Fibroblast of mammary gland (primary cell): ENCODE measurements at regions not wholly inside any gene's neighbourhood (a gene's known extent, or its start where the extent isn't known, plus 50 kb on each side); places are given as distances from the start of the nearest gene placed in this dataset.

ENCODE experiments used
- DNase-seq: peaks from one replicate; pipeline ENCODE4 v3.0.0-alpha.2; 2010; ENCODE audit warnings: low read depth
- H3K4me3 ChIP-seq: 2 replicates; pipeline ENCODE4 v1.5.1; 2011; ENCODE audit warnings: low read depth, mild to moderate bottlenecking, low read length, moderate library complexity; ENCODE audit not compliant: control insufficient read depth
- TF ChIP-seq, protein P1 (sequence below): conservative IDR thresholded peaks from 2 replicates; pipeline ENCODE4 v1.5.1; 2011; ENCODE audit warnings: low read depth, low read length, inconsistent platforms; ENCODE audit not compliant: control insufficient read depth, insufficient read depth

DNA sequence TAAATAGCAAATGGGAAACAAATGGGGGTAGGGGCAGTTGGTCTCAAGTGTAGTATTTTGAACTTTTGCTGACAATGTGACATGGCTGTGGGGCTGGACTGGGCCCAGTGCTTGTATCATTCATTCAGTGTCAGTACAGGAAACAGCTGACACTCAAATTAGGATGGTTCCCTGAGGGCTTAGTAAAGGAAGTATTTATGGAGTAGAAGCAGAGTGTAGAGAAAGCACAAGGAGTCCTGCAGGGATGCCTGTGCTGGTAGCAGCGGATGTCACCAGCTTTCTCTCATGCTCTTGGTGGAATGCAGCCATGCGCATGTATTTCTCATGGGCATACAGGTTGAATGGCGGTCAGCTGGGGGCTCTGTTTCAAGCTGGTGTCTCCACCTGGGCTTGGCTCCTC, 72.9 kb upstream of the SLC44A1 start:
- DNase-seq, result no peak
- TF ChIP-seq, protein P1, sequence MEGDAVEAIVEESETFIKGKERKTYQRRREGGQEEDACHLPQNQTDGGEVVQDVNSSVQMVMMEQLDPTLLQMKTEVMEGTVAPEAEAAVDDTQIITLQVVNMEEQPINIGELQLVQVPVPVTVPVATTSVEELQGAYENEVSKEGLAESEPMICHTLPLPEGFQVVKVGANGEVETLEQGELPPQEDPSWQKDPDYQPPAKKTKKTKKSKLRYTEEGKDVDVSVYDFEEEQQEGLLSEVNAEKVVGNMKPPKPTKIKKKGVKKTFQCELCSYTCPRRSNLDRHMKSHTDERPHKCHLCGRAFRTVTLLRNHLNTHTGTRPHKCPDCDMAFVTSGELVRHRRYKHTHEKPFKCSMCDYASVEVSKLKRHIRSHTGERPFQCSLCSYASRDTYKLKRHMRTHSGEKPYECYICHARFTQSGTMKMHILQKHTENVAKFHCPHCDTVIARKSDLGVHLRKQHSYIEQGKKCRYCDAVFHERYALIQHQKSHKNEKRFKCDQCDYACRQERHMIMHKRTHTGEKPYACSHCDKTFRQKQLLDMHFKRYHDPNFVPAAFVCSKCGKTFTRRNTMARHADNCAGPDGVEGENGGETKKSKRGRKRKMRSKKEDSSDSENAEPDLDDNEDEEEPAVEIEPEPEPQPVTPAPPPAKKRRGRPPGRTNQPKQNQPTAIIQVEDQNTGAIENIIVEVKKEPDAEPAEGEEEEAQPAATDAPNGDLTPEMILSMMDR, result no peak
- H3K4me3 ChIP-seq, result no peak overlapping the region

DNA sequence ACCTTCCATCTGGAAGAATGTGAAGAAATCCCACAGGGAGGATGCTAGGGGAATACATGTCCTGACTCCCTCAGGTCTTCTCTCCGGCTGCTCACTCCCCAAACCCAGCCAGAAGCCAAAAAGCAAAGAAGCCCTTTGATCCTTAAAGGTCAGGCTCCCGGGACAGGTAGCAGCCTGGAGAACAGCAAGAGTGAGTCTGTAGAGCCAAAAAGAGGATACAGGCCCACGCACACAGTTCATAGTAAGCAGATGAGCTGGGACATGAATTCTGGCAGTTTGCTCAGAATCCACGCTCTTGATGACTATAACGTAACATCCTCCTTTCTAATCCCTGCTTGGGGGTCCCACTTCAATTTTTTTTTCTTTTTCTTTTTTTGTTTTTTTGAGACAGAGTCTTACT, 72.0 kb upstream of the SLC44A1 start:
- TF ChIP-seq, protein P1, result no peak
- no peak overlapping the region for H3K4me3 ChIP-seq
- no peak for DNase-seq

DNA sequence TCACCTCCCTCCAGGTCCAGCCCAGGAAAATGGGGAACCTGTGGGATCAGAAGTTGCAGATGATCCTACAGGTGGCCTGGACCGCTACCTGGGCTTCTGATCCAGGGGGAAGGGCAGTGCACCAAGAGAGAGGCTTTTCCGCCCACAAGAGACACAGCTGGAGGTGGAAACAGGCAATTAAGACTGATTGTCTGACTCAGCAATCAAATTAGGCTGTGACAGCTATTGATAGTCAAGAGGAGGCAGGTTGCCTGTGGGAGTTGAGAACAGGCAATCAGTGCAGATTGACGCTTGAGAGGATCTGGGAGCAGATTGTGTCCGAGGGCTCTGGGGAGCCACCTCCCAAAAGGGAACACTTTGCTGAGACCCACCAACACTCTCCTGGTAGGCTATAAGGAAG, 71.1 kb upstream of the SLC44A1 start:
- H3K4me3 ChIP-seq, result no peak overlapping the region
- no peak for DNase-seq
- TF ChIP-seq, protein P1, result no peak

DNA sequence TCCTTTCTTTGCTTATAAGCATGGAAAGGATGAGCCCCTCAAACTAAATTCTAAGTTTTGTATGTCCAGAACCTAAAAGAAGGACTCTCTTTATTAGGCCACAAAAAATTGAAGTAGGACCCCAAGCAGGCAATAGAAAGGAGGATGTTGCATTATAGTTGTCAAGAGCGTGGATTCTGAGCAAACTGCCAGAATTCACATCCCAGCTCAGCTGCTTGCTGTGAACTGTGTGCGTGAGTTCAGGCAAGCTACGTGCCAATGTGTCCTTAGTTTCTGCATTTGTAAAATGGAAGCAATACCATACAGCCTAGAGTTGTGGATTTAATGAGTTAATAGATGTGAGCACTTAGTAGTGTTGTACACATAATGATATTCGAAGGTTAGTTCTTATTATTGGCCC, 70.6 kb upstream of the SLC44A1 start:
- no peak for DNase-seq
- TF ChIP-seq, protein P1, result no peak
- H3K4me3 ChIP-seq, result no peak overlapping the region

DNA sequence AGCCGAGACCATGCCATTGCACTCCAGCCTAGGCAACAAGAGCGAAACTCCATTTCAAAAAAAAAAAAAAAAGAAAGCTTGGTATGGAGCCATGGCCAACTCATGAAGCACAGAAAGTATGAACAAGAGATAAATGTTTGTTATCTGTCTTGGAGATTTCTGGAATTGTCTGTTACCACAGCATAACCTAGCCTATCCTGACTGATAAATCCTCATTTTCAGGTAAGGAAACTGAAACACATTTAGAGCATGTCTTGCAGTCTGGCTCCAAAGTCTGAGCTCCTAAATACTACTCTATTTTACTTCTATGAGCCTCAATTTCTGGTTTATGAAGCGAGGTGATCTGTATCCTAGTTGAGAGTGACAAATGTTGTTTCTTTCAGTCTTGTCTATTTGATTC, 68.3 kb upstream of the SLC44A1 start:
- no peak for DNase-seq
- H3K4me3 ChIP-seq, result no peak overlapping the region
- TF ChIP-seq, protein P1, result no peak

DNA sequence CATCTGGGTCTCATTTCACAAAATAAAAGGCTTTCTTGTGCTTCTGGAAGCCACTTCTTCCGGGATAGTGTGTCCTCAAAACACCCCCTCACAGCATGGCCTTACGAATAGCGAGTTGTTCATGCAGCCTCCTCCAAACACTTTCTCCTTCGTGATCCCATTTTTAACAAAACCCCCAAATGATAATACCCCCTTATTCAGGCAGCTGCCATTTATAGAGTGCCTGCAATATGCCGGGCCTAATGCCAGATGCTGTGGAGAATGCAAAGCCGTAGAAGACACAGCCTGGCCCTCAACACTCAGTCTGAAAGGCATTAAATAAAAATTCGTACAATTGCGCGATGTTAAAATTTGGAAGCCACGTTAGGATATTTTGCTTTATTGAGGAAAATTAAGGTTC, 66.4 kb upstream of the SLC44A1 start:
- H3K4me3 ChIP-seq, result no peak overlapping the region
- TF ChIP-seq, protein P1, result no peak
- DNase-seq, result no peak

DNA sequence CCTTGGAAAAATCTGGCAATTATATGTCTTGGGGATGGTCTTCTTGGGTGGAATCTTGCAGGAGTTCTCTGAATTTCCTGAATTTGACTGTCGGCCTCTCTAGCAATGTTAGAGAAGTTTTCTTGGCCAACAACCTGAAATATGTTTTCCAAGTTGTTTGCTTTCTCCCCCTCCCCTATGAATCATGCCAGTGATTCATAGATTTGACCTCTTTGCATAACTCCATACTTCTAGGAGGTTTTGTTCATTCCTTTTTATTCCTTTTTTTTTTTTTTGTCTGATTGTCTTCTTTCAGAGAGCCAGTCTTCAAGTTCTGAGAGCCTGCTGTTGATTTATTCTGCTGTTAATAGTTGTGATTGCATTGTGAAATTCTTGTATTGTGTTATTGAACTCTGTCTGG, 56.7 kb upstream of the SLC44A1 start:
- DNase-seq, result peak; percentile 93
- H3K4me3 ChIP-seq, result no peak overlapping the region
- TF ChIP-seq, protein P1, result no peak
